Left lung (tissue), 4 donors: ENCODE measurements at regions not wholly inside any gene's neighbourhood (a gene's known extent, or its start where the extent isn't known, plus 50 kb on each side); places are given as distances from the start of the nearest gene placed in this dataset.

ENCODE experiments used
- ATAC-seq: fragments of 200-7000 bp; cut with Tn5 transposase; one replicate; pipeline ENCODE4 v1.9.1; 2020; ENCODE audit warnings: moderate library complexity
- DNase-seq, 4 donors: peaks; one replicate each; pipeline ENCODE4 v3.0.0-alpha.2; 2013 to 2020
- H3K27ac ChIP-seq, 2 donors: fragments of 200-600 bp; sonication (generic) in 1 of 2; one replicate each; pipeline versions ENCODE4 v1.5.0 to v1.8.0; 2020 to 2021
- H3K27me3 ChIP-seq, 2 donors: fragments of 200-600 bp; sonication (generic) in 1 of 2; one replicate each; pipeline versions ENCODE4 v1.5.0 to v1.8.0; 2020 to 2021
- H3K36me3 ChIP-seq, 2 donors: fragments of 200-600 bp; sonication (generic) in 1 of 2; one replicate each; pipeline versions ENCODE4 v1.5.0 to v1.8.0; 2020 to 2021
- H3K4me1 ChIP-seq, 2 donors: fragments of 200-600 bp; one replicate each; pipeline ENCODE4 v1.8.0; 2021
- H3K4me3 ChIP-seq, 2 donors: fragments of 200-600 bp; sonication (generic) in 1 of 2; one replicate each; pipeline versions ENCODE4 v1.5.0 to v1.8.0; 2020 to 2021; ENCODE audit warnings: mild to moderate bottlenecking in 1 of 2
- H3K9me3 ChIP-seq, 2 donors: fragments of 200-600 bp; sonication (generic) in 1 of 2; one replicate each; pipeline versions ENCODE4 v1.5.0 to v1.8.0; 2020 to 2021
- intact Hi-C, 2 donors: fragments of 100-400 bp; cut with DNase I; formaldehyde crosslinking; loops; one replicate each; pipeline versions ENCODE4 v1.11.2 to v1.14.2; 2022
- TF ChIP-seq, protein P1 (sequence below), 2 donors: fragments of 200-600 bp; sonication (generic) in 1 of 2; IDR thresholded peaks; one replicate each; pipeline versions ENCODE4 v1.5.0 to v1.8.0; 2021; ENCODE audit warnings: antibody characterized with exemption in 2 of 2
- donor health status: DM: no; HTN: yes; CAD: no.
- donor health status: DM: no; HTN: no; CAD: no.

GRCh38 chr2:38232454-38232853, 144.6 kb downstream of the ATL2 start:
- no peak overlapping the region for H3K4me3 ChIP-seq
- H3K27ac ChIP-seq: no peak overlapping the region
- H3K27me3 ChIP-seq: no peaks in the 10 kb centered on the region
- ATAC-seq (no peak), DNase-seq (no peak)
- H3K4me1 ChIP-seq: no peaks in the 10 kb centered on the region
- intact Hi-C loops: no loop called here
- no peaks in the 10 kb centered on the region for H3K9me3 ChIP-seq
- no peaks in the 10 kb centered on the region for H3K36me3 ChIP-seq
- TF ChIP-seq, protein P1, sequence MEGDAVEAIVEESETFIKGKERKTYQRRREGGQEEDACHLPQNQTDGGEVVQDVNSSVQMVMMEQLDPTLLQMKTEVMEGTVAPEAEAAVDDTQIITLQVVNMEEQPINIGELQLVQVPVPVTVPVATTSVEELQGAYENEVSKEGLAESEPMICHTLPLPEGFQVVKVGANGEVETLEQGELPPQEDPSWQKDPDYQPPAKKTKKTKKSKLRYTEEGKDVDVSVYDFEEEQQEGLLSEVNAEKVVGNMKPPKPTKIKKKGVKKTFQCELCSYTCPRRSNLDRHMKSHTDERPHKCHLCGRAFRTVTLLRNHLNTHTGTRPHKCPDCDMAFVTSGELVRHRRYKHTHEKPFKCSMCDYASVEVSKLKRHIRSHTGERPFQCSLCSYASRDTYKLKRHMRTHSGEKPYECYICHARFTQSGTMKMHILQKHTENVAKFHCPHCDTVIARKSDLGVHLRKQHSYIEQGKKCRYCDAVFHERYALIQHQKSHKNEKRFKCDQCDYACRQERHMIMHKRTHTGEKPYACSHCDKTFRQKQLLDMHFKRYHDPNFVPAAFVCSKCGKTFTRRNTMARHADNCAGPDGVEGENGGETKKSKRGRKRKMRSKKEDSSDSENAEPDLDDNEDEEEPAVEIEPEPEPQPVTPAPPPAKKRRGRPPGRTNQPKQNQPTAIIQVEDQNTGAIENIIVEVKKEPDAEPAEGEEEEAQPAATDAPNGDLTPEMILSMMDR (IDR thresholded peaks at IDR 0.05): no peak

- no peak for DNase-seq
- intact Hi-C loops: no loop called here
Observed at GRCh38 chr2:38230756-38231155, 146.3 kb downstream of the ATL2 start.

GRCh38 chr2:38228753-38229152, 148.3 kb downstream of the ATL2 start:
- H3K4me3 ChIP-seq: no peak overlapping the region
- TF ChIP-seq, protein P1 (IDR thresholded peaks at IDR 0.05): no peak
- intact Hi-C loops: no loop called here
- H3K9me3 ChIP-seq: no peaks in the 10 kb centered on the region
- no peaks in the 10 kb centered on the region for H3K36me3 ChIP-seq
- ATAC-seq (no peak), DNase-seq (no peak)
- H3K27ac ChIP-seq: no peak overlapping the region
- no peaks in the 10 kb centered on the region for H3K4me1 ChIP-seq
- H3K27me3 ChIP-seq: no peaks in the 10 kb centered on the region

More at GRCh38 chr2:38230756-38231155, 146.3 kb downstream of the ATL2 start:
- TF ChIP-seq, protein P1 (IDR thresholded peaks at IDR 0.05): no peak
- Histone ChIP-seq H3K4me3 (no peak overlapping the region), H3K27me3 (no peaks in the 10 kb centered on the region), H3K9me3 (no peaks in the 10 kb centered on the region), H3K27ac (no peak overlapping the region), H3K36me3 (no peaks in the 10 kb centered on the region), H3K4me1 (no peaks in the 10 kb centered on the region)
- no peak for ATAC-seq

- DNase-seq (no peak), ATAC-seq (no peak)
- intact Hi-C loops: no loop called here
- H3K27me3 ChIP-seq: no peaks in the 10 kb centered on the region
- H3K4me1 ChIP-seq: peaks cover 0 to 5% of the 10 kb centered on the region in 2 donors
- no peak overlapping the region for H3K27ac ChIP-seq
- no peak overlapping the region for H3K4me3 ChIP-seq
- TF ChIP-seq, protein P1 (IDR thresholded peaks at IDR 0.05): no peak
- no peaks in the 10 kb centered on the region for H3K36me3 ChIP-seq
- no peaks in the 10 kb centered on the region for H3K9me3 ChIP-seq
Observed at GRCh38 chr2:38224821-38225437, 149.0 kb upstream of the CYP1B1 start.

- H3K4me1 ChIP-seq: peaks cover 0 to 5% of the 10 kb centered on the region in 2 donors
- TF ChIP-seq, protein P1 (IDR thresholded peaks at IDR 0.05): no peak
- intact Hi-C loops: no loop called here
- DNase-seq (no peak), ATAC-seq (no peak)
- H3K27ac ChIP-seq: no peak overlapping the region
- no peaks in the 10 kb centered on the region for H3K27me3 ChIP-seq
- H3K36me3 ChIP-seq: no peaks in the 10 kb centered on the region
- H3K4me3 ChIP-seq: no peak overlapping the region
- no peaks in the 10 kb centered on the region for H3K9me3 ChIP-seq
Observed at GRCh38 chr2:38224181-38224580, 148.2 kb upstream of the CYP1B1 start.
